WTC11 (cell line): ENCODE measurements at regions not wholly inside any gene's neighbourhood (a gene's known extent, or its start where the extent isn't known, plus 50 kb on each side); places are given as distances from the start of the nearest gene placed in this dataset.

Experiments used
- CBFB ChIP-seq: sonication (generic); formaldehyde crosslinking; IDR thresholded peaks from 2 replicates; pipeline ENCODE4 v1.8.1; 2022; ENCODE audit warnings: mild to moderate bottlenecking, low read depth, missing genetic modification reagents
- ESRRA ChIP-seq: sonication (generic); formaldehyde crosslinking; IDR thresholded peaks from 2 replicates; pipeline ENCODE4 v1.8.1; 2022; ENCODE audit warnings: mild to moderate bottlenecking, missing genetic modification reagents, borderline replicate concordance
- IRF2 ChIP-seq: sonication (generic); formaldehyde crosslinking; IDR thresholded peaks from 2 replicates; pipeline ENCODE4 v1.8.0; 2022; ENCODE audit warnings: low read depth, missing genetic modification reagents, borderline replicate concordance
- JAZF1 ChIP-seq: fragments of 250-450 bp; sonication (Bioruptor Pico); IDR thresholded peaks from 2 replicates; pipeline ENCODE4 v1.9.0; 2021; ENCODE audit warnings: moderate library complexity, mild to moderate bottlenecking, inconsistent platforms
- NFYB ChIP-seq: sonication (generic); formaldehyde crosslinking; conservative IDR thresholded peaks from 2 replicates; pipeline ENCODE4 v1.8.0; 2022; ENCODE audit warnings: low read depth, missing genetic modification reagents
- ZNF423 ChIP-seq: fragments of 250-450 bp; sonication (Bioruptor Pico); IDR thresholded peaks from 2 replicates; pipeline ENCODE4 v2.1.2; 2022; ENCODE audit warnings: mild to moderate bottlenecking, moderate library complexity
- TF ChIP-seq, protein P1 (sequence below): sonication (generic); formaldehyde crosslinking; IDR thresholded peaks from 2 replicates; pipeline ENCODE4 v1.8.1; 2022; ENCODE audit warnings: low read depth, missing genetic modification reagents, borderline replicate concordance
- TF ChIP-seq, protein P2 (sequence below): fragments of 200-600 bp; IDR thresholded peaks from 2 replicates; pipeline ENCODE4 v1.8.0; 2022; ENCODE audit warnings: antibody characterized with exemption
- TF ChIP-seq, protein P3 (sequence below): sonication (generic); formaldehyde crosslinking; IDR thresholded peaks from 2 replicates; pipeline ENCODE4 v1.8.1; 2022; ENCODE audit warnings: mild to moderate bottlenecking, missing genetic modification reagents, moderate library complexity, borderline replicate concordance
- TF ChIP-seq, protein P4 (sequence below): sonication (generic); formaldehyde crosslinking; conservative IDR thresholded peaks from 2 replicates; pipeline ENCODE4 v1.8.1; 2022; ENCODE audit warnings: mild to moderate bottlenecking, missing genetic modification reagents
- TF ChIP-seq, protein P5 (sequence below): sonication (generic); formaldehyde crosslinking; IDR thresholded peaks from 2 replicates; pipeline ENCODE4 v1.8.1; 2022; ENCODE audit warnings: mild to moderate bottlenecking, moderate library complexity, missing genetic modification reagents

DNA sequence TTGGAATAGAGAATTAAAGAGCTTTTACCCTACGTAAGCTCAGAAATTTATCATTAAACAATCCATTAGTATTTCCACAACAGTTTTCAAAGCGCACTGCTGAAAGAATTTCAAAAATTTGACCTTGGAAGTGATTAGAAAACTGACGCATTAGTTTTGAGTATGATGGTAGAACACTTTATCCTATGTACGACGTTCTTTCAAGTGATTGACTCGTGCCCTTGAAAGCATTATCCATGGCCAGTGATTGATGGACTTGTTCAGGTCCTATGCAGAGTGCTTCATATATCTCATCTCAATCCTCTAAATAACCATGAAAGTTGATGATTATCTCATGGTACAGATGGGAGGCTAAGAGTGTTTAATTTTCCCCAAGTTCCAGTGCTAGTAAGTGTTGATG, 697.2 kb downstream of the USP25 start:
- TF ChIP-seq CBFB (CRISPR knock-in tag) (no peak), IRF2 (no peak), JAZF1 (CRISPR knock-in tag) (no peak), NFYB (CRISPR knock-in tag) (no peak), ESRRA (CRISPR knock-in tag) (no peak), ZNF423 (CRISPR knock-in tag) (no peak)
- TF ChIP-seq, protein P1, sequence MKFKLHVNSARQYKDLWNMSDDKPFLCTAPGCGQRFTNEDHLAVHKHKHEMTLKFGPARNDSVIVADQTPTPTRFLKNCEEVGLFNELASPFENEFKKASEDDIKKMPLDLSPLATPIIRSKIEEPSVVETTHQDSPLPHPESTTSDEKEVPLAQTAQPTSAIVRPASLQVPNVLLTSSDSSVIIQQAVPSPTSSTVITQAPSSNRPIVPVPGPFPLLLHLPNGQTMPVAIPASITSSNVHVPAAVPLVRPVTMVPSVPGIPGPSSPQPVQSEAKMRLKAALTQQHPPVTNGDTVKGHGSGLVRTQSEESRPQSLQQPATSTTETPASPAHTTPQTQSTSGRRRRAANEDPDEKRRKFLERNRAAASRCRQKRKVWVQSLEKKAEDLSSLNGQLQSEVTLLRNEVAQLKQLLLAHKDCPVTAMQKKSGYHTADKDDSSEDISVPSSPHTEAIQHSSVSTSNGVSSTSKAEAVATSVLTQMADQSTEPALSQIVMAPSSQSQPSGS (CRISPR knock-in tag) = no peak
- TF ChIP-seq, protein P2, sequence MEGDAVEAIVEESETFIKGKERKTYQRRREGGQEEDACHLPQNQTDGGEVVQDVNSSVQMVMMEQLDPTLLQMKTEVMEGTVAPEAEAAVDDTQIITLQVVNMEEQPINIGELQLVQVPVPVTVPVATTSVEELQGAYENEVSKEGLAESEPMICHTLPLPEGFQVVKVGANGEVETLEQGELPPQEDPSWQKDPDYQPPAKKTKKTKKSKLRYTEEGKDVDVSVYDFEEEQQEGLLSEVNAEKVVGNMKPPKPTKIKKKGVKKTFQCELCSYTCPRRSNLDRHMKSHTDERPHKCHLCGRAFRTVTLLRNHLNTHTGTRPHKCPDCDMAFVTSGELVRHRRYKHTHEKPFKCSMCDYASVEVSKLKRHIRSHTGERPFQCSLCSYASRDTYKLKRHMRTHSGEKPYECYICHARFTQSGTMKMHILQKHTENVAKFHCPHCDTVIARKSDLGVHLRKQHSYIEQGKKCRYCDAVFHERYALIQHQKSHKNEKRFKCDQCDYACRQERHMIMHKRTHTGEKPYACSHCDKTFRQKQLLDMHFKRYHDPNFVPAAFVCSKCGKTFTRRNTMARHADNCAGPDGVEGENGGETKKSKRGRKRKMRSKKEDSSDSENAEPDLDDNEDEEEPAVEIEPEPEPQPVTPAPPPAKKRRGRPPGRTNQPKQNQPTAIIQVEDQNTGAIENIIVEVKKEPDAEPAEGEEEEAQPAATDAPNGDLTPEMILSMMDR = no peak
- TF ChIP-seq, protein P3, sequence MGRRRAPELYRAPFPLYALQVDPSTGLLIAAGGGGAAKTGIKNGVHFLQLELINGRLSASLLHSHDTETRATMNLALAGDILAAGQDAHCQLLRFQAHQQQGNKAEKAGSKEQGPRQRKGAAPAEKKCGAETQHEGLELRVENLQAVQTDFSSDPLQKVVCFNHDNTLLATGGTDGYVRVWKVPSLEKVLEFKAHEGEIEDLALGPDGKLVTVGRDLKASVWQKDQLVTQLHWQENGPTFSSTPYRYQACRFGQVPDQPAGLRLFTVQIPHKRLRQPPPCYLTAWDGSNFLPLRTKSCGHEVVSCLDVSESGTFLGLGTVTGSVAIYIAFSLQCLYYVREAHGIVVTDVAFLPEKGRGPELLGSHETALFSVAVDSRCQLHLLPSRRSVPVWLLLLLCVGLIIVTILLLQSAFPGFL = no peak
- TF ChIP-seq, protein P4, sequence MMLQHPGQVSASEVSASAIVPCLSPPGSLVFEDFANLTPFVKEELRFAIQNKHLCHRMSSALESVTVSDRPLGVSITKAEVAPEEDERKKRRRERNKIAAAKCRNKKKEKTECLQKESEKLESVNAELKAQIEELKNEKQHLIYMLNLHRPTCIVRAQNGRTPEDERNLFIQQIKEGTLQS (CRISPR knock-in tag) = no peak
- TF ChIP-seq, protein P5, sequence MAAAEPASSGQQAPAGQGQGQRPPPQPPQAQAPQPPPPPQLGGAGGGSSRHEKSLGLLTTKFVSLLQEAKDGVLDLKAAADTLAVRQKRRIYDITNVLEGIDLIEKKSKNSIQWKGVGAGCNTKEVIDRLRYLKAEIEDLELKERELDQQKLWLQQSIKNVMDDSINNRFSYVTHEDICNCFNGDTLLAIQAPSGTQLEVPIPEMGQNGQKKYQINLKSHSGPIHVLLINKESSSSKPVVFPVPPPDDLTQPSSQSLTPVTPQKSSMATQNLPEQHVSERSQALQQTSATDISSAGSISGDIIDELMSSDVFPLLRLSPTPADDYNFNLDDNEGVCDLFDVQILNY (CRISPR knock-in tag) = no peak
